ENCODE measurements at regions not wholly inside any gene's neighbourhood (a gene's known extent, or its start where the extent isn't known, plus 50 kb on each side); places are given as distances from the start of the nearest gene placed in this dataset.

DNA sequence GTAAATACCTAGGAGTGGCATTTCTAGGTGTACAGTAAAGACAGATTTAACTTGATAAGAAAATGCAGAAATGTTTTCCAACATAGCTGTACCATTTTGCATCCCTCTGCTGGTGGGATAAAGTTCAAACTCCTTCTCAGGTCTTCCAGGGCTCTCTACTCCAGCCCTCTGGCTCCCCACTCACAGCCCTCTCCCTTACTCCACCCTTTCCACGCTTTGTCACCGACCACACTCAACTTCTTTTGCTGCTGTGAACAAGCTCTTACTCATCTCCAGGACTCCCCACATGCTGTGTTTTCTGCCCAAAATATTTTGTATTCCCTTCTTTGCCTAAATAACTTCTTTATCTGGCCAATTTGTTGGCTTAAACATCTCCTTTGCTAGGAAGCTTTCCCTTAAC, 90.6 kb upstream of the OSMR start:
- DNase-seq: no peak

DNA sequence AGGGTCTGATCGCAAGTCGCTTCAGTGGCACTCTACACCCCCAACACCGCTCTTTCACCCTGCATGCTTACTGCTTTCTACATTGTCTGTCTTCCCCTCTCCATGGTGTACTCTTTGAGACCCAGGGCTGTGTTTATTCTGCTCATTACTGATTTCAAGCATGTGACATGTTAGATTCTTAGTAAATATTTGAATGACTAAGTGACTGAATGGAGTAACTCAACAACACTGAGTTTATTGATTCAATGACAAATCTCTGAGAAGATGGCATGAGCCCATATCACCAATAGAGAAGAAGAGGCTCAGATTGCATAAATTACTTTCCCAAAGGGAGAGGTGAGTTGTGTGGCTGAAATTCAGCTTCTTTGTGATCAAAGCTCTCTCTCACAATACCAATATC, 89.7 kb upstream of the OSMR start:
- no peak for DNase-seq

DNA sequence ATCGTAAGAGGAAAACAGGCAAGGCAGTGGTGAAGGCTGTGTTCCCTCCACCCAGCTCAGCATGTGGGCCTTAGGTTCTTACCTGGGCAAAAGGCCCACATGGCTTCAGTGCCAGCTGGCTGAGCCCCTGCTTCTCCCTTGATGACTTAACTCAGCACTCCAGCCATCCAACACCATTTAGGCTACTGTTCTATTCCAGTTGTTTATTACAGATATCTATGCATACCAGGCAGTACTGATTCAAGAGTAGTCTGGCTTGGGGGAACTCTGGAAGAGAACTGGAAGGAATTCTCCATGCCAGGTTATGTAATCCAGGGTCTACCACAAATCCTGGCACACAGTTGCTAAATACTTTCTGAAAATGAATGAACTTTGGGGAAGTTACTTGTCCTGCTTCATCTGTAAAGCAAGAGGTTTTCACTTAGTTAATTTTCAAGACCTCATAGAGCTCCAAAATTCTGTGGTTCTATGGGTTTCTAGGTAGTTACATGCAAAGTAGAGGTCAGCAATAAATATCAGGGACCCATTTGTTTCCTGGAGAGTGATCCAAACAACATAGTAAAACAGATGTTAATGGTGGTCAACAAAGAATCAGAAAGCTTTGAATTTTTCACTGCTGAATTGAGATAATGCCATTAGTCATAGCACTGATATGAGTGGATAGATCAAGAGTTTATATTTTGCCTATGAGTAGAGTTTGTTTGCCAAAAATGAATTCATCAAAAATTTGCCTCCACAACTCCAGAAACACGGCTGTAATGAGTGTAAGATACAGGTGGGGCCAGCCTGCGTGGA, 88.2 kb upstream of the OSMR start:
- no peak for DNase-seq

DNA sequence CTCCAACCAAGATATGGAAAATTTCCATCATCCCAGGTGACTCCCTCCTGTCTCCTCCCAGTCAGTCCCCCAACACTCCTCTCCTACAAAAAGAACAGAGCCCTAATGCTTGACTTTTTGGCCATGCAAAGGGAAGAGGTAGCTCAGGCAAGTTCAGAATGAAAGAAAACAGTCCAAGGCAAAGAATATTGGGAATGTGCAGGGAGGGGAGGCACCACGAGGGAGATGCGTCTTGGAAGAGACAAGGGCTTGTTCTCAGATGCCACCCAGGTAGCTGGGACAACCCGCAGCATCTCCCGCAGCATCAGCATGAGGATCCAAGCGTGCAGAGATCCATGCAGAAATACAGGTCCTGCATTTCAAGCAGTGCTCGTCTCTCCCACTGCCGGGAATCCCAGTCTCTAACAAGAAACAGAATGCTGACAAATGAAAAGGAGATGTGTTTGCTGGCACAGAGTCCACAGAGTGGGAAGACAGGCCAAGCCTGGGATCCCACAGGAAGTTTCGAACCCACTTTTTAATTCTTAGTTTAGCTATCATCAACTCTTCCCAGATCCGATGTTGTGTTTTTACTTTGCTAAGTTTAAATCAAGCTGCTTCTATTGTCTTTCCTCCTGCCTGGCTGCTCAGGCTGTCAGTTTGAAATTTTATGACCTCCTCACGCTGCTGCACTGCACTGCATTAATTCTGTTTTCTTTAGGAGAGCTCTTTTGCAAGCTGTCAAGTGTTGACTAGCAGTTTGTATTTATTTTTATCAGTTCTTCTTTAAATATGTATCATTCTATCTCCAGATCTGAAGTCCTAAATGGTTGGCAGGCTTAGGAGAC, 86.8 kb upstream of the OSMR start:
- DNase-seq: no peak

DNA sequence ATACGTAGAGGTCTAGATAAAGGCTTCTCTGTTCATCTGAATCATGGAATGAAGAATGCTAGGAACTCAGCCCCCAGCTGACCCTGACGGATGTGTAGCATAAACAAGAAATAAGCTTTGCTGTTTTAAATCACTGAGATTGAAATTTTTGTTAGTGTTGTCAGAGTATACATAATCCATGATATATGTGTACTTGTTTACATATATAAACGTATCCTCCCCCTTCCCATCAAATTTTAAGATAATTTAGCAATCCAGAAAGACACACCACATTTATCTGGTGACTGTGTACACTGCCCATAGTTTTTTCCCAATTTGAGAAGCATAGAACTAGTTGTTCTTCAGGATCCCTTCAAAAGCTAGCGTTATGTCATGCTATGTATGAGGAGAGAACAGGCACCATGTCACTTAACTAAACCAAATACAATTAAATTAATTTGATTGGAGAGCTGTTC, 80.8 kb upstream of the OSMR start:
- no peak for DNase-seq

DNA sequence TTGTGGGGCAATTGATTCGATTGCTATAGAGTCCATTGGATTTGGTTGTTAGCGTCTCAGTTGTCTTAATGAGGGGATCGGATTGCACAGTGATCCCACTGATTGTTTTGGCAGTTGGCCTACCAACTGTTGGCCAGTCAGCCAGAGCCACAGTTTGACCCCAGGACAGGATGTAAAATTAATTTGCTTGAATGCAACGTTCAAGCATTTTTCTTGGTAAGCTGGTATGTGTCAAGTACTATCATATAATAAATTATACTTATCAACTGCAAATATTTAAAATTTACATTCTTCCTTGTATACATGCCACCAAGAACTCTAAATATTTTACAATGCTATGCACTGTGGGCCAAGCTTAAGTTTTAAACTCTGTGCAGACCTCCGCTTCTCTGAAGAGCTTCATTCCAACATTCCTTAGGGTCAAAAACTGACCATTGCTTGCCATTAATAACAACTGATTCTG, 80.4 kb upstream of the OSMR start:
- no peak for DNase-seq

DNA sequence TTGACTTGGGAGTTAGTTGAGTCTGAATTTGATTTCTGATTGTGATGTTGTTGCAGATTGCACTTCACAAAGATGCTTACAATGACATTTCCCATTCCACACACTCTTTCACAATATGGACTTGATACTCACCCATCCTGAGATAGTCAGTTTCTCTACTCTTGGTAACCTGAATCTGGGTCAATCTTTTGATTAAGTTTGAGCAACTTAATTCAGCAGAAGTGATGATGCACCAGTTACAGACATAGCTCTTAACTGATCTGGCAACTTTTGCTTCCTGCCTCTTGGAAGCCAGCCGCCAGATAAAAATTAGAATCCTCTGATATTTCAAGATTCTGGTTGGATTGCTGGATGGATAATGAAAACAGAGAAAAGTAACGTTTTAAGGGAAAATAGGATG, 79.7 kb upstream of the OSMR start:
- no peak for DNase-seq

DNA sequence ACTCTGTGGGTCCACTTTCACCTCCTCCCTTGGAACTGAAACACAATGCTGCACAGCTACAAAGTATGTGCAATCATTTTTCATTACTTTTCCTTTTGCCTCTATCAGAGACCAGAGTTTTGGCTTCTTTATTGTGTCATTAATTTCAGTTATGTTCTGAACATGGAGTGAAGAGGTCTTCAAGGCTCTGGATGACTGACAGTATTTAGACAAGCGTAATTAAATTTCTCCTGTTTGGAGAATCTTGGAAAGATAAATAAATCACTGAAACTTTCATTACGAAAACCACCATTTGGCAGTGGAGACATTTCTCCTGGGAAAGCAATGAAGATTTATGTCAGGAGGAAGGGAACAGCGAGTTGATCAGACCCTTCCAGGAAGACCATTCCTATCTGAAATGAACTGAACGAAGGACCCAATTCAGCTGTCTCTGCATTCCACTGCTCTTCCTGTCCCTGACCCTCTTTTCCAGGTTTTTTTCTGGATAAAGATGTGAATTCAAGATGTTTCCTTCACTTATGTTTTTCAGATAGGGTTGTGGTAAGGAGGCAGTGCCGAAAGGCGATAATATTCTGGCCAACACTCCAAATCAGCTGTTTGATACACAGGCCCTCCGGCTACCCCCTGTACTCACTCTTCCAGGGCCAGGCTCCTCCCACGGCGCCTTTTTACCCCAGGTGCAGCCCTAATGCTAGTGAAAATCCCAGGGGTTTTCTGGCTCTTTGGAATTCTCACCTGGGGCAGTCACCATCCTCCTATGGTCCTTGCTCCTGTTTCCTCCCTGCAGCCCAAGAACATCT, 77.2 kb upstream of the OSMR start:
- no peak for DNase-seq

DNA sequence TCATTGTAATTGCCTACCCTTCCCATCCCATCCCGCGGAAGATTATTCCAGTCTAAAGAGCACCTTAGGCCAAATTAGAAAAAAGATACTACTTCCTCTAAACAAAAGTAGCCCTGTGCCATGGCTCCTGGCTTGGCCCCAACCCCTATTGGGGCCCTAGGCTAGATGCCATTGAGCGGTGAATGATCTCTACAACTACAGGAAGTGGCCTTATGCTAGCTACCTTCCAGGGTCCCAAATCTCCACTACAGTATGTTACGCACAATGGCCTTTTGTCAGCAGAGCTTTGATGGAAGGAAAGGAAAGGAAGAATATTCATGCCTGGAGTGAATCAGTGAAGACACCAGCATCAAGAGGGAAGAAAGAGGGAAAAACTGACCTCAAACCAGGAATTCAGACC, 73.3 kb upstream of the OSMR start:
- DNase-seq: no peak

DNA sequence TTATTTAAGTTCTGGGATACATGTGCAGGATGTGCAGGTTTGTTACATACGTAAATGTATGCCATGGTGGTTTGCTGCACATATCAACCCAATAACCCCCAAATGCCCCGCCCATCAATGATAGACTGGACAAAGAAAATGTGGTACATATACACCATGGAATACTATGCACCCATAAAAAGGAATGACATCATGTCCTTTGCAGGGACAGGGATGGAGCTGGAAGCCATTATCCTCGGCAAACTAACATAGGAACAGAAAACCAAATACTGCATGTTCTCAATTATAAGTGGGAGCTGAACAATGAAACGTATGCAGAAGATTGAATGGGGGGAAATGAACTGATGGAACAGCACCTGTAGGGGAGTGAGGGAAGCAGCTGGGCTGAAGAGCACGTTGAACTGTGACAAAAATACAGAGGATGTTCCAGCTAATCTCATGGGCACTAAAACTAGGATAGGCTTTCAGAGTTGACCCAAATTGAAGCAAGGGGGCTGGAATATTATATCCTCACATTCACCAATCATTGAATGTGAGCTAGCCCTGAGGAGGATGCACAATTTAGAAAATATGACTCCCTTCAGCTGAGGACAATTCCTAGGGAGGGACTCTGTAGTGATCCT, 70.5 kb upstream of the OSMR start:
- DNase-seq: no peak

DNA sequence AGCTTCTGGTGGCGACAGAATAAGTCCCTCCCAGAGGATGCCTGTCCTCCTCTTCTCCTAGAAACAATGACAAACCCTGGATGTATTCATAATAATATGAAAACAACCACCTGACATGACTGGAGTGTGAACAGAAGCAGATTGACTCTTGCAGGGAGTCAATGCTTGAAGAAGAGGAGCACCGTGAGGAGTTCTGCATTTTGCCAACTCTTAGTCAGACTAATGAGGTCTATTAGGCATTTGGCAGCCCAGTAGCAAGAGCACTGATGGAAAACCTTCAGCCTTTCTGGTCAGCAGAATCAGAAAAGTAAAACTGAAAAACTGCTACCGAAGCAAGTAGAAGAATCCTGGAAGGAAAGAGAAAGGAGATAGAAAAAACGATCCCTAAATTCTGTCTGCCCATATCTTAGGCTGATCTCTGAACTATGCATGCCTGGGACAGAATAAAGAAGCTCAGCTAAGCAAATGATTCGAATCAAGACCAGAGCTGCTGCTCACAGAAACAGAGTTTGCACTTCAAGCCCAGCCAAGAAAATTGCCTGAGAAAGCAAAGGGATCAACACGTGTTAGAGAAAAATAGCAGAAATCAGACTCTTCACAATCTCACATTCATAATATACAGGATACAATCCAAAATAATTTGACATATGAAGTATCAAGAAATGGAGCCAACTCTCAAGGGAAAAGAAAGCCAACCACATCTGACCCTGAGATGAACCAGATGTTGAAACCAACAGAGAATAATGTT, 69.5 kb upstream of the OSMR start:
- DNase-seq: no peak

DNA sequence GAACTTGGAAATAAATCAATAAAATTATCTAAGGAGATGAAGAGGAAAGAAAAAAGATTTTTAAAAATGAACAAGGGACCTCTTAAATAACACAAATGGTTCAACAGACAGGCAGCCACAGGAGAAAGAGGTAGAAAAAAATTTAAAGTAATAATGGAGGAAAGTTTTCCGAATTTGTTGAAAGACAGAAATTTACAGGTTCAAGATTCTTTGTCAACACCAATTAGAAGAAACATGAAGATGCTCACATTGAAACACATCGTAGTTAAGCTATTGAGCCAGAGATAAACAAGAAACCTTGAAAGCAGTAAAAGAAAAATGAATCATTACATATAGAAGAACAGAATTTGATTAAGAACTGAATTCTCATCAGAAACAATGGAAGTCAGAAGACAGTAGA, 68.7 kb upstream of the OSMR start:
- DNase-seq: no peak

DNA sequence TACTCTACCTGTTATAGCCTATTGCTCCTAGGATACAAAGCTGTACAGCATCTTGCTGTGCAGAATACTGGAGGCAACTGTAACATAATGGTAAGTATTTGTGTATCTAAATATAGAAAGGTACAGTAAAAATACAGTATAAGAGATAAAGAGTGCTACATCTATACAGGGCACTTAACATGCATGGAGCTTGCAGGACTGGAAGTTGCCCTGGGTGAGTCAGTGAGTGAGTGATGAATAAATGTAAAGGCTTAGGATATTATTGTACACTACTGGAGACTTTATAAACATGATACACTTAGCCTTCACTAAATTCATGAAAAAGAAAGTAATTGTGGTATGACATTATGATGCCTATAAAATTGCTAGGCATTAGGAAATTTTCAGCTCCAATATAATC, 65.5 kb upstream of the OSMR start:
- no peak for DNase-seq

DNA sequence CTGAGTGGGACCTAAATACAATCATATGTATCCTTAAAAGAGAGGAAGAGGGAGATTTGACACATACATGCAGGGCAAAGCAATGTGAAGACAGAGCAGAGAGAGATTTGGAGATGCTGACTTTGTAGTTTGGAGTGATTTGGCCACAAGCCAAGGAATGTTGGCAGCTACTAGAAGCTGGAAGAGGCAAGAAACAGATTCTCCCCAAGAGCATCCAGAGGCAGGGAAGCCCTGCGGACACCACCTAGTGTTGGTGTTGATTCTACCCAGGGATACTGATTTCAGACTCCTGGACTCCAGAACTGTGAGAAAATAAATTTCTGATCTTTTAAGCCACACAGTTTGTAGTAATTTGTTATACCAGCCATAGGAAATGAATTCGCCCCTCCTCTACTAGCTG, 64.9 kb upstream of the OSMR start:
- DNase-seq: no peak

DNA sequence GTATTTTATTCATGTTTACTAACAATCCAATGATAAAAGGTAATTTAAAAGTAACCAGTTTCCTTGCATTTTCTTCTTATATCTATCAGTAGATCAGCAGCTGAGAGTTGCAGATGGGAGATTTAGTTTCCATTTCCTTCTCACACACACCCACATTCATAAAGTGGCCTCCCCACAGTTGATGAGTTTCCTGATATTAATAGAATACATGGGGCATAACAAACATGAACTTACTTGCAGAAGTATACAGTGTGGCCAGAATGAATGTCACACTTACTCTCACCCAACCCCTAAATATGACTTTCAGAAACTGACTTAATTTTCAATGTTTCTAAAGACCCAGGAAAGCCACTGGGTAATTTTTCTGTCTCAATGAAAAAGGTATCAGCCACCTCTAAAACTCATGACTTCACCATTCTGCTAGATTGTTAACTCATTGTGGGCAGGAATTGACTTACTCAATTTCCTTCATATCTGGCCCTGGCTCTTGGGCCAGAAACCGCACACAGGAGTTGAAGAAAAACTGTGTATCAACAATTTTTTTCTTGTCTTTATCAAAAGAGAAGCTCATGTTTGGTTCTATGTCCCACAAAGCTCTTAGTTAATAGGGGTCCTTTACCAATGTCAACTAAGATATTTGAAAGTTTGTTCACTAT, 63.5 kb upstream of the OSMR start:
- DNase-seq: no peak

DNA sequence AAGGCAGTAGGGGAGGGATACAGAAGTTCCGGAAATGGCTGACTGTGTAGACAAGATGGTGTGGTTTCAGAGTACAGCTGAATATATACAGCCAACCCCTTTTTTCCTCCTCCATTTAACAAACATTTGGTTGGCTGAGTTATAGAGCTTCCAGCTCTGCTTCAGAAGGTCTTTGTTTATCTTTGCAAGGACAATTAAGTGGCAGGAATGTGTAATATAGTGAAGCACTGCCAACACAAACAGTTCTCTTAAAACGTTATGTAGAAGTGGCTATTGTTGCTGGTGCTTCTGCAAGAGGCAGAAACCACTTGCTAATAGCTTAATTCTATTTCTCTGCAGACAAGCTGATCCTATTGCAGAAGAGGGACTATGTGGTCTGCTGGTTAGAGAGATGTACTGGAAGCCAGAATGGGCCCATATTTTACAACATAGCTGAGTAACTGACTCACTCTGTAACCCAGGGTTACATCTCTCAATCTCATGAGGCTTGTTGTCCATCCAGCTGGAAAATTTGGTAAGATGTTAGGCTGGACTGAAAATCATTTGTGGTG, 62.7 kb upstream of the OSMR start:
- peak; percentile 65 for DNase-seq

DNA sequence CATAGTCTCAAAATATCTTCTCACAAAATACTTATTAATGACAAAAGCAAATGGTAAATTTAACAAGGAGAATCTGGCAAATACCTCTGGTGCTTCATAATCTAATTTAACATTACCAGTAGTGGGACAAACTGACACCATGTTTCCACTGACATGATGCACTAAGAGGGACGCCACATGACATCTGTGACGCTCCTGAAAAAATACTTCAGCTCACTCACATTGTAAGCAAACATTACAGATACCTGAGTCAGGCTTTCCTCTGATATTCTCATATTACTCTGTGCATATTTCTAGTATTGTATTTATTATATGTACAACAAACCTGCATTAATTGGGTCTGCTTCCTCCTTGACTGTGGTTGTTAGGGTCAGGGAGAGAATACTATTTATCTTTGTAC, 56.7 kb upstream of the OSMR start:
- no peak for DNase-seq

DNA sequence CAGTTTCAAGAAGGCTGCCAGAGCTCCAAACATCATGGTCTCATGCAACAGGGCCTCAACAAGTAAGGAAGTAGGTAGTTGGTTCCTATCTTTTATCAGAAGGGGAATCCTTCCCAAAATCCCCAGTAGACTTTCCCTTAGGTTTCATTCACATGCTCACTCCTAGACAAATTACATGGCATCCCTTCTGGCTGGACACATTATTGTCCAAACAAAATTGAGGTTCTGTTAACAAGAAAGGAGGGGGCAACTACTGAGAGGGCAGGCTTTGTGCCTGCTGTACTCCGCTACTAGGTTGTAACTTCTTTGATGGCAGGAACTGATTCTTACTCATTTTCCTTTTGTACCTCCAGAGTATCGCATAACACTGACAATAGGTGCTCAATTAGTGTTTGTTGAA, 56.0 kb upstream of the OSMR start:
- no peak for DNase-seq

DNA sequence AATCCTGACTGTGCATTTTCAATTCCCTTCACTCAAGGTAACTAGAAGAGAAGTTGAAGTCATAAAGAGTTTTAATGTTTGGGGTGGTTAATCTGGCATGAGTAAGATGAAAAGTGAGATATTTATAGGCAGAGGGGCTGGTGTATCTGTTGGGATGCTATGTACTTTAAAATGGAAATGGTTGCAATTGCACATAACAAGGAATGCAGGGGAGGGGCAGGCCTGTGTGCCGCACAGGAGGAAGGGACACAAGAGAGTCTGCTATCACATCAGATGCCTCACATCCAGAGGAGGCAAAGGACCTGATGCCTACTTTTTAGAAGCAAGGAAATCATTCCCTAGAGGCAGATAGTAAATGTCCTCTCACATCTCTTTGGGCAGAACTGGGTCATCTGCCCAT, 55.5 kb upstream of the OSMR start:
- no peak for DNase-seq

DNA sequence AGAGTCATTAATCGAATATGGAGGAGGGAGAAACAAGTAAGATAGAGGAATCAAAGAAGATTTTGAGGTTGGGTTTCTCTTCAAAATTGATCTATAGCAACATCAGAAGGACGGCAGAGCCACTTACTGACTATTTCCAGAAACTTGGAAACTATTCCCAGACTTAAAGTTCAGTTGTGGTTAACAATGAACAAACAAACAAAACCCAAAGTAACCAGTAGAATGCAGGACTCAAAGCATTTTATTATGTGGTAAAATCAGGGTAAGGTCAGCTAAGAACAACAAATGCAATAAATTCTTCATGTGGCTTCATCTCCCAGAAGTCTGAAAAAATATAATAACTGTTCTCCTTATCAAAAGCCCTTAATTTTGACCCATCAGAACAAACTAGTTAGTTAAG, 54.9 kb upstream of the OSMR start:
- no peak for DNase-seq

DNA sequence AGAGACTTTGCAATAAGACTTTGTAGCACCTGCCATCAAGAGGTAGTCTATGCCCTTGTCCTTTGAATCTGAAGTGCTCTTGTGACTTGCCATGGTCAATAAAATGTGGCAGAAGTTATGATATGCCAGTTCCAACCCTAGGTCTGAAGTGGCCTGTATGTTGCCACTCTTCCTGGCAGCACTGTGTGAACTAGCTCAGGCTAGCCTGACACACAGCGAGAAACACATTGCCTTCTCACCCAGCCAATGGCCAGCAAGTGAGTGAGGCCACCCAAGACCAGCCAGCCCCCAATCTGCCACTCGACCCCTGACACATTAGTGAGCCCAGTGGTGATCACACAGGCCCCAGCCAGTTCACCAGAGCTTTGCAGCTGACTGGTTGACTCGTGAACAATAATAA, 52.7 kb upstream of the OSMR start:
- DNase-seq: no peak

All from NCI-H1417 treated with DMSO at 0.1 percent for 48 hours (cell line).